ENCODE measurements at regions not wholly inside any gene's neighbourhood (a gene's known extent, or its start where the extent isn't known, plus 50 kb on each side); places are given as distances from the start of the nearest gene placed in this dataset.

DNA sequence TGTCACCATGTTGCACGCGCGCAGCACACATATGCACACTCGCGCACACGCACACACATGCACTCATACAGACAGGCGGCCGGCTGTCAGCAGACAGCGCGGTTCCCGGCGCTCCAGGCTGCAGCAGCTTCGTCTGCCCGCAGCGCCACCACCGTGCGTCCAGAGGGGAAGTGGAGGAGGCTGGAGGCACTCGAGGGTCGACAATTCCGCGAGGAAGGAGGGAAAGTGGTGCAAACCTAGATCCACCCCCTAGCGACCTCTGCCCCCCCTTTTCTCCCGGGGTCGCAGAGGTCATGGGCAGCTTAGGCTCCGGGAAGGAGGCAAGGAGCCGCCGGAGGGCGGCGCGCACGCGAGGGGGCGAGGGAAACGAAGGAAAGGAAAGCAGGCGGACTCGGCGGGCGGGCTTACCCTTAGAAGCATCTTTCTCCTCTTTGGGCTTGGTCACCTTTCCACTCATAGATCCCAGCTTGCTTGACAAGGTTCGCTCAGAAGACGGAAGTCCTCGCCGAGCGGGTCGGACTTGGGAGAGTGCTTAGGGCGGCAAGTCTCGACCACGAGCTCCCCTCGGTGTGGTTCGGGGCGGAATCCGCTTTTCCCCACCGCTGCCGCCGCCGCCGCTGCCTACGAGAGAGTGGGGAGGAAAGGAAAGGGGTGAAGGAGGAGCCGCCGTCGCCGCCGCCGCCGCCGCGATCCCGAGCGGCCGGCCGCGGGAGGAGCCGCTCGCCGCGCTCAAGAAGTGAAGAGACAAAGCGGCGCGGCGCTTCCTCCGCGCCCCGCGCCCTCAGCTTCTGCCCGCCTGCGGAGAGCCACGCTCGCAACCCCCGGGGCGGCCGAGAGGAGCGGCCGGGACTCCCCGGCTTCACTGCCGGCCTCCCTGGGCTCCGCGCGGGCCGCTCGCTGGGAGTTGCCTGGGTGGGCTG is 326.6 kb upstream of the F9 start:
- TF ChIP-seq, protein P1, sequence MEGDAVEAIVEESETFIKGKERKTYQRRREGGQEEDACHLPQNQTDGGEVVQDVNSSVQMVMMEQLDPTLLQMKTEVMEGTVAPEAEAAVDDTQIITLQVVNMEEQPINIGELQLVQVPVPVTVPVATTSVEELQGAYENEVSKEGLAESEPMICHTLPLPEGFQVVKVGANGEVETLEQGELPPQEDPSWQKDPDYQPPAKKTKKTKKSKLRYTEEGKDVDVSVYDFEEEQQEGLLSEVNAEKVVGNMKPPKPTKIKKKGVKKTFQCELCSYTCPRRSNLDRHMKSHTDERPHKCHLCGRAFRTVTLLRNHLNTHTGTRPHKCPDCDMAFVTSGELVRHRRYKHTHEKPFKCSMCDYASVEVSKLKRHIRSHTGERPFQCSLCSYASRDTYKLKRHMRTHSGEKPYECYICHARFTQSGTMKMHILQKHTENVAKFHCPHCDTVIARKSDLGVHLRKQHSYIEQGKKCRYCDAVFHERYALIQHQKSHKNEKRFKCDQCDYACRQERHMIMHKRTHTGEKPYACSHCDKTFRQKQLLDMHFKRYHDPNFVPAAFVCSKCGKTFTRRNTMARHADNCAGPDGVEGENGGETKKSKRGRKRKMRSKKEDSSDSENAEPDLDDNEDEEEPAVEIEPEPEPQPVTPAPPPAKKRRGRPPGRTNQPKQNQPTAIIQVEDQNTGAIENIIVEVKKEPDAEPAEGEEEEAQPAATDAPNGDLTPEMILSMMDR (IDR thresholded peaks at IDR 0.05; ENCODE audit: low read depth, low read length), result no peak
- H3K4me1 ChIP-seq, result no peaks in the 10 kb centered on the region
- peaks cover 17% of the 10 kb centered on the region for H3K27me3 ChIP-seq
- DNase-seq, result no peak
- no peaks in the 10 kb centered on the region for H3K36me3 ChIP-seq
- no peaks in the 10 kb centered on the region for H3K9me3 ChIP-seq
- H3K4me3 ChIP-seq (ENCODE audit: low read depth, low read length), result no peak overlapping the region

- Histone ChIP-seq H3K27me3 (peaks cover 17% of the 10 kb centered on the region), H3K4me1 (no peaks in the 10 kb centered on the region), H3K36me3 (no peaks in the 10 kb centered on the region), H3K9me3 (no peaks in the 10 kb centered on the region), H3K4me3 (ENCODE audit: low read depth, low read length) (no peak overlapping the region)
- no peak for DNase-seq
- TF ChIP-seq, protein P1 (IDR thresholded peaks at IDR 0.05; ENCODE audit: low read depth, low read length), result no peak
Measured at GRCh38 chrX:139202742-139203420, 327.7 kb upstream of the F9 start.

- DNase-seq, result no peak
- no peaks in the 10 kb centered on the region for H3K9me3 ChIP-seq
- no peak overlapping the region for H3K4me3 ChIP-seq (ENCODE audit: low read depth, low read length)
- peaks cover 17% of the 10 kb centered on the region for H3K27me3 ChIP-seq
- TF ChIP-seq, protein P1 (IDR thresholded peaks at IDR 0.05; ENCODE audit: low read depth, low read length), result no peak
- H3K36me3 ChIP-seq, result no peaks in the 10 kb centered on the region
- no peaks in the 10 kb centered on the region for H3K4me1 ChIP-seq
Measured at GRCh38 chrX:139201924-139202323, 328.6 kb upstream of the F9 start.

DNA sequence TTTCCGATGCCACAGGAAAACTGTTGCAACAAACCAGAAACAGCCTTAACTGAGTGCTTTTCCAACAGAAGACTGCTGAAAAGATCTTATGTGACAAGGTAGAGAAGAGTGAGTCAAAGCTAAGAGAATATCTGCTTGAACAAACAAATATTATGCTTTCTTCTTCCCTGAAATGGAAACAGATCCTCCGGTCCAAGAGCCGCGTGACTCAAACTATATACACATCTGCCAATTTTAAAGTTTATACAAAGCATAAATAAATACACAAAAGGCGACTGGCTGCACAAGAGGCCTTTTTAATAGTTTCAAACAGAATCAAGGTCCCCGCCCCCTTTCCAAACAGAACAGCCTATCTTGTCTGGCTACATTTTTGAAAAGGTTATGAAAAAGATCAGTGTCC is 329.7 kb upstream of the F9 start:
- Histone ChIP-seq H3K36me3 (no peaks in the 10 kb centered on the region), H3K4me1 (no peaks in the 10 kb centered on the region), H3K9me3 (no peaks in the 10 kb centered on the region), H3K27me3 (peaks cover 17% of the 10 kb centered on the region), H3K4me3 (ENCODE audit: low read depth, low read length) (no peak overlapping the region)
- TF ChIP-seq, protein P1 (IDR thresholded peaks at IDR 0.05; ENCODE audit: low read depth, low read length), result no peak
- DNase-seq, result no peak

DNA sequence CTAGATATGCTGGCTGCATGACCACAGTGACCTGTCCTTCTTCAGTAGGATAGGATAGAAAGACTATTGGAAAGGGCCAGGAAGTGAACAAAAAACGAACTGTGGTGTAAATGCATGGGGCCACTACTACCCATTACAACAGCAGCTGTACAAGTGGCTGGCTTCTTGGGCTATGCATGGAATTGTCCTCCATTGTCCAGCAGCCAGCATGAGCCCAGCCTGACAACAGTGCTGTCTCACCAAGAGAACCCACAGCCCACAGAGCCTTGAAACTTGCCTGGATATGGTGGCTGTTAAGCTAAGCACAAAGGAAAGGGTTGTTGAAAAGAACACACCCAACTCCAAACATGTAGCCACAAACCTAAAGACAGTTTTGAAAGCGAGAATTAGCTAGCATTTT is 330.2 kb upstream of the F9 start:
- peaks cover 17% of the 10 kb centered on the region for H3K27me3 ChIP-seq
- DNase-seq, result no peak
- TF ChIP-seq, protein P1 (IDR thresholded peaks at IDR 0.05; ENCODE audit: low read depth, low read length), result no peak
- no peak overlapping the region for H3K4me3 ChIP-seq (ENCODE audit: low read depth, low read length)
- no peaks in the 10 kb centered on the region for H3K36me3 ChIP-seq
- H3K4me1 ChIP-seq, result no peaks in the 10 kb centered on the region
- no peaks in the 10 kb centered on the region for H3K9me3 ChIP-seq

DNA sequence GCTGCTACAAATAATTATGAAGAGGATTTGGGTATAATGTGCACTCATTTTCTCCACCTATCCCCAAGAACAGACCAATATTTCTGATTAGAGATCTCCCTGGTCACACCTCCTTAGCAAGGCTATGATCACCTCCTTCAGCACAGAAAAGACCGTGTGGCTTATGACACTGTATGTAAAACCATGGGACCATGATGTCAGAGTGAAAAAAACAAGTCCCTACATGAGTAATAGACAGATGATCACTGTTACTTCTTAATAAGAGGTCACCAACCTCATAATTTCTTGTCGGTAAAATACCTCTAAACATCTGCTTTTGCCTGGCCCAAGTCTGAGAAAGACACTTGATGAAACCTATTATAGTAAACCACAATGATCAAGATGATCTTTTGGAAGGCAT is 330.6 kb upstream of the F9 start:
- no peaks in the 10 kb centered on the region for H3K36me3 ChIP-seq
- H3K9me3 ChIP-seq, result no peaks in the 10 kb centered on the region
- H3K27me3 ChIP-seq, result peaks cover 14% of the 10 kb centered on the region
- H3K4me3 ChIP-seq (ENCODE audit: low read depth, low read length), result no peak overlapping the region
- no peaks in the 10 kb centered on the region for H3K4me1 ChIP-seq
- DNase-seq, result no peak
- TF ChIP-seq, protein P1 (IDR thresholded peaks at IDR 0.05; ENCODE audit: low read depth, low read length), result no peak

All from BE2C (cell line).